ENCODE measurements at regions not wholly inside any gene's neighbourhood (a gene's known extent, or its start where the extent isn't known, plus 50 kb on each side); places are given as distances from the start of the nearest gene placed in this dataset.

- no peak overlapping the region for H3K4me3 ChIP-seq (ENCODE audit: low read depth, poor library complexity, severe bottlenecking)
- no peak for DNase-seq (ENCODE audit: low spot score in 2 of 2)
- intact Hi-C loops (cut with DNase I; ENCODE audit: low total_unique reads), result no loop called here
- TF ChIP-seq POLR2A (IDR thresholded peaks at IDR 0.05) (no peak), CTCF (IDR thresholded peaks at IDR 0.05) (no peak)
- 89 to 94% methylated on average over 2 of the region's 2 CpGs for WGBS, 2 donors
Measured at GRCh38 chr11:23095650-23096189, 235.4 kb upstream of the CCDC179 start.

GRCh38 chr11:23097891-23098290 is 237.6 kb upstream of the CCDC179 start:
- WGBS, 2 donors, result 57 to 77% methylated on average over 3 to 4 of the region's 4 CpGs
- TF ChIP-seq POLR2A (IDR thresholded peaks at IDR 0.05), result no peak
- intact Hi-C loops (cut with DNase I; ENCODE audit: low total_unique reads), result no loop called here
- DNase-seq (ENCODE audit: low spot score in 2 of 2), result no peak
- no peak overlapping the region for H3K4me3 ChIP-seq (ENCODE audit: low read depth, poor library complexity, severe bottlenecking)

- no peak for TF ChIP-seq POLR2A (IDR thresholded peaks at IDR 0.05)
- H3K4me3 ChIP-seq (ENCODE audit: low read depth, poor library complexity, severe bottlenecking), result no peak overlapping the region
- WGBS, 2 donors, result 93 to 97% methylated on average over 1 of the region's 1 CpG
- intact Hi-C loops (cut with DNase I; ENCODE audit: low total_unique reads), result no loop called here
- no peak for DNase-seq (ENCODE audit: low spot score in 2 of 2)
Measured at GRCh38 chr11:23099256-23099655, 239.0 kb upstream of the CCDC179 start.

GRCh38 chr11:23100726-23101125 is 240.5 kb upstream of the CCDC179 start:
- H3K4me3 ChIP-seq (ENCODE audit: low read depth, poor library complexity, severe bottlenecking), result no peak overlapping the region
- intact Hi-C loops (cut with DNase I; ENCODE audit: low total_unique reads), result no loop called here
- WGBS, 2 donors, result 63 to 66% methylated on average over 3 of the region's 3 CpGs
- DNase-seq (ENCODE audit: low spot score in 2 of 2), result no peak
- TF ChIP-seq CTCF (IDR thresholded peaks at IDR 0.05) (no peak), POLR2A (IDR thresholded peaks at IDR 0.05) (no peak)

- DNase-seq (ENCODE audit: low spot score in 2 of 2), result no peak
- 68 to 76% methylated on average over 2 of the region's 2 CpGs for WGBS, 2 donors
- intact Hi-C loops (cut with DNase I; ENCODE audit: low total_unique reads), result no loop called here
- H3K4me3 ChIP-seq (ENCODE audit: low read depth, poor library complexity, severe bottlenecking), result no peak overlapping the region
- TF ChIP-seq POLR2A (IDR thresholded peaks at IDR 0.05), result no peak
- no peak for TF ChIP-seq CTCF (IDR thresholded peaks at IDR 0.05)
Measured at GRCh38 chr11:23103416-23103815, 243.1 kb upstream of the CCDC179 start.

GRCh38 chr11:23111527-23111926 is 251.3 kb upstream of the CCDC179 start:
- DNase-seq (ENCODE audit: low spot score in 2 of 2), result no peak
- no peak for TF ChIP-seq POLR2A (IDR thresholded peaks at IDR 0.05)
- no peak for TF ChIP-seq CTCF (IDR thresholded peaks at IDR 0.05)
- WGBS, 2 donors, result 53 to 60% methylated on average over 2 of the region's 2 CpGs
- intact Hi-C loops (cut with DNase I; ENCODE audit: low total_unique reads), result no loop called here
- H3K4me3 ChIP-seq (ENCODE audit: low read depth, poor library complexity, severe bottlenecking), result no peak overlapping the region

GRCh38 chr11:23112390-23112789 is 252.1 kb upstream of the CCDC179 start:
- WGBS, 2 donors, result 66 to 69% methylated on average over 4 of the region's 4 CpGs
- no peak for TF ChIP-seq CTCF (IDR thresholded peaks at IDR 0.05)
- TF ChIP-seq POLR2A (IDR thresholded peaks at IDR 0.05), result no peak
- intact Hi-C loops (cut with DNase I; ENCODE audit: low total_unique reads), result no loop called here

More at GRCh38 chr11:23112390-23112789, 252.1 kb upstream of the CCDC179 start:
- no peak for DNase-seq (ENCODE audit: low spot score in 2 of 2)
- no peak overlapping the region for H3K4me3 ChIP-seq (ENCODE audit: low read depth, poor library complexity, severe bottlenecking)
